ENCODE measurements at regions not wholly inside any gene's neighbourhood (a gene's known extent, or its start where the extent isn't known, plus 50 kb on each side); places are given as distances from the start of the nearest gene placed in this dataset.

- no peaks in the 10 kb centered on the region for H3K36me3 ChIP-seq
- no peak overlapping the region for H3K4me3 ChIP-seq
- intact Hi-C loops (cut with DNase I) = no loop called here
- no peak for TF ChIP-seq CTCF (IDR thresholded peaks at IDR 0.05)
- no peaks in the 10 kb centered on the region for H3K9me3 ChIP-seq
- no peak for DNase-seq (ENCODE audit: low spot score in 2 of 2)
- H3K27ac ChIP-seq = peak overlapping the region; percentile 62 to 83
- no peaks in the 10 kb centered on the region for H3K27me3 ChIP-seq
- peaks cover 3 to 29% of the 10 kb centered on the region in 2 donors for H3K4me1 ChIP-seq
Measured at GRCh38 chr11:113614097-113614496, 92.0 kb downstream of the TMPRSS5 start.

DNA sequence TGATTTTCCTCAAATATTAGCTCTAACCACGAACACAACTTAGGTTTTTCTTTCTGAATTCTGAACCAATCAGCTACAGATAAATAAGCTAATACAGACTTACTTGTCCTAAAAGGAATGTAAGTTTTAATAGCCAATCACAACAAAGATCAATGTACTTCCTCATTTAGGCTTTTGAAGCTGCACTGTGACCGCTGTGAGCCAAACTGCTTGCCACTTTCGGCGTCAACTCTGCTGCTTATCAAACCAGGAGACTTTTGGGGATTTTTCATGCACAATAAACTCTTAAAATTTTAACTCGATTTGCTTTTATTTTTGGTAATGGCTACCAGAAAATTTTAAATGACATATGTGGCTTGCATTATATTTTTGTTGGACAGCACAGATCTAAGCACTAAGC is 92.5 kb downstream of the TMPRSS5 start:
- no peak for TF ChIP-seq CTCF (IDR thresholded peaks at IDR 0.05)
- no peak for DNase-seq (ENCODE audit: low spot score in 2 of 2)
- intact Hi-C loops (cut with DNase I) = no loop called here

DNA sequence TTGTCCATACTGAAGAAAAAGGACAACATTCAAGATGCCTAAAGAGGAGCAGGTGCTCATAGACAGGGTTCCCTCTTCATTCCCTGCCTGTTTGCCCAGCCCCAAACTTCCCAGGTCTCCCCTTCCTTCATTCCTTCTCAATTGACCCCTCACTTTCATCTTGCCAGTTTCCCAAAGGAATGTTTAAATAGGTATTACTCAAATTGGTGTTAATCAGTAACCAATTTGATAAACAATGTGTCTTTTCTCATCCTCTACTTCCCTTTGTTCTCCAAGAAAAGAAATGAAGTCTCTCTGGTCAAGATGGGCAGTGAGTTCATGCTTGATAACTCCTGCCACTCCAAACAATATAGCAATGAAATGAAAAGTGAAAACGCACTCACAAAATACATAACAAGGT is 101.9 kb downstream of the TMPRSS5 start:
- no peaks in the 10 kb centered on the region for H3K27me3 ChIP-seq
- intact Hi-C loops (cut with DNase I) = no loop called here
- no peaks in the 10 kb centered on the region for H3K36me3 ChIP-seq
- peaks cover 4 to 13% of the 10 kb centered on the region in 2 donors for H3K9me3 ChIP-seq
- no peak for DNase-seq (ENCODE audit: low spot score in 2 of 2)
- peak overlapping the region; percentile 46 to 77 for H3K27ac ChIP-seq
- TF ChIP-seq CTCF (IDR thresholded peaks at IDR 0.05) = no peak
- peaks cover 5 to 13% of the 10 kb centered on the region in 2 donors for H3K4me1 ChIP-seq
- no peak overlapping the region for H3K4me3 ChIP-seq

More for the DNA sequence above, 92.5 kb downstream of the TMPRSS5 start:
- no peaks in the 10 kb centered on the region for H3K9me3 ChIP-seq
- peak overlapping the region; percentile 62 to 83 for H3K27ac ChIP-seq
- no peaks in the 10 kb centered on the region for H3K27me3 ChIP-seq
- no peaks in the 10 kb centered on the region for H3K36me3 ChIP-seq
- no peak overlapping the region for H3K4me3 ChIP-seq
- H3K4me1 ChIP-seq = peaks cover 3 to 29% of the 10 kb centered on the region in 2 donors

DNA sequence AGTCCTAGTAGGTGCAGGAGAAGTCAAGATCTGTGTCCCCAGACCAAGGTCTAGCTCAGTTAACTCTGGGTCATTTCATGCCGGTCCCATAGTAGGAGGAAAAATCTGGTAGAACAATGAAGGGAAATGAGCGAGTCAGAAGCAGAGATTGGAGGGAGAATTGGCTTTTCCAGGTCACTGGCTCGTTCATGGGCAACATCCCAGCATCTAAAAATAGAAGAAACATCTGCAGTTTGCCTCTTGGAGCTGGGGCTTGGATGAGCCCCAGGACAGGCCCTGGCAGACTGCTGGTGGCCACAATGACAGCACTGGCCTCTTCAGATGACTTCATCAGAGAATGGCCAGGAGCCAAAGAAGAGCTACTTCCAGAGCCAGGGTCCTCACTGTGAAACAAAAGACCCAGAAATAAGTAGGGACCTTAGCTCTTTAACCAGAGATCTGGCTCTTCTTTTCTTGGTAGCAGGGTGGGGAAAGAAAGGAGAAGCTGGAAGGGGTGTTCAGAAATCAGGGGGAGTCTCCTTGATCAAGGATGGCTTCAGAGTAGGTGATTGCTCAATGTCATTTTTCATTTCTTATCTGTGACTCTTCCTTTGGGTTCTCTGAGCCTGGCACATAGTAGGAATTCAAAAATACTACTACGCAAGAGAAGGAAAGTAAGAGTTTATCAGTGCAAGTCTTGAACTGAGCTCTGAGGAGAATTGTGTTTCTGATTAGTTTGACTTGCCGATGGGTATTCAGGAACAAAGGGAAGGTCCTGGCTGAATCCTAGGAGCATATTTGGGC is 102.6 kb downstream of the TMPRSS5 start:
- intact Hi-C loops (cut with DNase I) = no loop called here
- Histone ChIP-seq H3K4me1 (peaks cover 5 to 13% of the 10 kb centered on the region in 2 donors), H3K27ac (peak overlapping the region; percentile 46 to 77), H3K9me3 (peaks cover 4 to 13% of the 10 kb centered on the region in 2 donors), H3K27me3 (no peaks in the 10 kb centered on the region), H3K4me3 (no peak overlapping the region), H3K36me3 (no peaks in the 10 kb centered on the region)
- TF ChIP-seq CTCF (IDR thresholded peaks at IDR 0.05) = no peak
- peak in 1 of 2 donors; percentile 72 for DNase-seq (ENCODE audit: low spot score in 2 of 2)

DNA sequence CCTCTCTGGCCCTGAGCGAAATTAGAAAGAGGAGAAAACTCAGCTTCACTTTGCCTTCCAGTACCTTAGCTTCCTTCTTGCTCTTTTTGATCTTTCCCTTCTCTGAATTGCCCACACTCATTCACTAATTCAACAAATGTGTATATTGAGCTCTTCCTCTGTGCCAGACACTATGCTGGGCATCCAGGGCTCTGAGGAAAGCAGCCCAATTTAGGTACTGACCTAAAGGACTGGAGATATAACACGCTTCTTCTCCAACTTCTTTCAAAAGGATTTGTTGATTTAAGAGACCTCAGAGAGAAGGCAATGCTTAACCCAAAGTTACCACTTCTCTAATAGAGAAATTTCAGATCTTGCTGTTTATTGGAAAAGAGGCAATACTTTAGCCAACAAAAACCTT is 103.6 kb downstream of the TMPRSS5 start:
- TF ChIP-seq CTCF (IDR thresholded peaks at IDR 0.05) = no peak
- intact Hi-C loops (cut with DNase I) = no loop called here
- Histone ChIP-seq H3K4me3 (no peak overlapping the region), H3K27me3 (no peaks in the 10 kb centered on the region), H3K27ac (peak overlapping the region; percentile 5 to 46), H3K36me3 (no peaks in the 10 kb centered on the region), H3K9me3 (peaks cover 4 to 13% of the 10 kb centered on the region in 2 donors), H3K4me1 (peaks cover 5 to 13% of the 10 kb centered on the region in 2 donors)
- DNase-seq (ENCODE audit: low spot score in 2 of 2) = no peak
